CD4-positive, alpha-beta T cell treated with Interleukin-2 at 100 ng/mL for 4 hours (primary cell): ENCODE measurements at regions not wholly inside any gene's neighbourhood (a gene's known extent, or its start where the extent isn't known, plus 50 kb on each side); places are given as distances from the start of the nearest gene placed in this dataset.

Source experiments
- DNase-seq: peaks from one replicate; pipeline ENCODE4 v3.0.0-alpha.2; 2020; ENCODE audit warnings: low spot score

- no peak for DNase-seq
Measured at GRCh38 chr9:20291201-20291600, 331.1 kb downstream of the MLLT3 start.

- DNase-seq: no peak
Measured at GRCh38 chr9:20290257-20290656, 332.0 kb downstream of the MLLT3 start.

GRCh38 chr9:20289423-20290010 lies 332.8 kb downstream of the MLLT3 start:
- DNase-seq: no peak

- no peak for DNase-seq
Measured at GRCh38 chr9:20286969-20287368, 335.3 kb downstream of the MLLT3 start.

GRCh38 chr9:20286154-20286700 lies 336.1 kb downstream of the MLLT3 start:
- DNase-seq: no peak

GRCh38 chr9:20284601-20285289 lies 337.6 kb downstream of the MLLT3 start:
- DNase-seq: no peak

GRCh38 chr9:20280330-20280729 lies 342.0 kb downstream of the MLLT3 start:
- DNase-seq: no peak

- no peak for DNase-seq
Measured at GRCh38 chr9:20276762-20277161, 345.5 kb downstream of the MLLT3 start.

GRCh38 chr9:20271723-20272122 lies 350.6 kb downstream of the MLLT3 start:
- no peak for DNase-seq

GRCh38 chr9:20271096-20271495 lies 351.2 kb downstream of the MLLT3 start:
- no peak for DNase-seq

- no peak for DNase-seq
Measured at GRCh38 chr9:20270161-20270560, 352.1 kb downstream of the MLLT3 start.

GRCh38 chr9:20269620-20270019 lies 352.7 kb downstream of the MLLT3 start:
- no peak for DNase-seq

- no peak for DNase-seq
Measured at GRCh38 chr9:20264896-20265295, 357.4 kb downstream of the MLLT3 start.

GRCh38 chr9:20262611-20263010 lies 359.7 kb downstream of the MLLT3 start:
- DNase-seq: no peak

GRCh38 chr9:20256284-20256948 lies 365.9 kb downstream of the MLLT3 start:
- no peak for DNase-seq

- DNase-seq: no peak
Measured at GRCh38 chr9:20255052-20255451, 367.2 kb downstream of the MLLT3 start.

GRCh38 chr9:20253635-20254034 lies 368.7 kb downstream of the MLLT3 start:
- DNase-seq: no peak

- DNase-seq: no peak
Measured at GRCh38 chr9:20252778-20253177, 369.5 kb downstream of the MLLT3 start.

GRCh38 chr9:20250791-20251190 lies 371.5 kb downstream of the MLLT3 start:
- no peak for DNase-seq

GRCh38 chr9:20244271-20244670 lies 378.0 kb downstream of the MLLT3 start:
- DNase-seq: no peak

GRCh38 chr9:20243841-20244240 lies 378.5 kb downstream of the MLLT3 start:
- no peak for DNase-seq

GRCh38 chr9:20242510-20243189 lies 379.6 kb downstream of the MLLT3 start:
- DNase-seq: peak; percentile 47

- DNase-seq: no peak
Measured at GRCh38 chr9:20240498-20240897, 381.8 kb downstream of the MLLT3 start.
